ENCODE measurements at regions not wholly inside any gene's neighbourhood (a gene's known extent, or its start where the extent isn't known, plus 50 kb on each side); places are given as distances from the start of the nearest gene placed in this dataset.
"Not testable (repeated sequence)": the region's sequence is repeated elsewhere in the genome, so short reads cannot be mapped to it uniquely, and the experiment has no call there.

GRCh38 chr20:33908336-33908735, 85.4 kb upstream of the RALY start:
- no peak for DNase-seq

- no peak for DNase-seq
Observed at GRCh38 chr20:33908868-33909267, 84.8 kb upstream of the RALY start.

- DNase-seq, result peak; percentile 52
Observed at GRCh38 chr20:33909331-33909921, 84.3 kb upstream of the RALY start.

GRCh38 chr20:33910056-33910455, 83.7 kb upstream of the RALY start:
- no peak for DNase-seq

GRCh38 chr20:33910529-33911327, 83.0 kb upstream of the RALY start:
- DNase-seq, result no peak

- DNase-seq, result no peak
Observed at GRCh38 chr20:33914919-33915318, 78.8 kb upstream of the RALY start.

- peak; percentile 51 for DNase-seq
Observed at GRCh38 chr20:33915726-33916331, 77.9 kb upstream of the RALY start.

GRCh38 chr20:33916768-33917167, 76.9 kb upstream of the RALY start:
- no peak for DNase-seq

GRCh38 chr20:33917831-33918525, 75.7 kb upstream of the RALY start:
- no peak for DNase-seq

- DNase-seq, result no peak
Observed at GRCh38 chr20:33918662-33919061, 75.0 kb upstream of the RALY start.

GRCh38 chr20:33919653-33920052, 74.1 kb upstream of the RALY start:
- no peak for DNase-seq

- no peak for DNase-seq
Observed at GRCh38 chr20:33922224-33922623, 71.5 kb upstream of the RALY start.

GRCh38 chr20:33923740-33924139, 70.0 kb upstream of the RALY start:
- DNase-seq, result no peak

- no peak for DNase-seq
Observed at GRCh38 chr20:33925867-33926266, 67.8 kb upstream of the RALY start.

GRCh38 chr20:33926425-33926824, 67.3 kb upstream of the RALY start:
- DNase-seq, result no peak

- no peak for DNase-seq
Observed at GRCh38 chr20:33927724-33928123, 66.0 kb upstream of the RALY start.

GRCh38 chr20:33929917-33930316, 63.8 kb upstream of the RALY start:
- no peak for DNase-seq

GRCh38 chr20:33933469-33933909, 60.2 kb upstream of the RALY start:
- DNase-seq, result peak; percentile 91

GRCh38 chr20:33936656-33937055, 57.1 kb upstream of the RALY start:
- no peak for DNase-seq

- not testable (repeated sequence) for DNase-seq
Observed at GRCh38 chr20:33939031-33939430, 54.7 kb upstream of the RALY start.

GRCh38 chr20:33940666-33941065, 53.0 kb upstream of the RALY start:
- no peak for DNase-seq
